Type B pancreatic cell (in vitro differentiated cells): ENCODE measurements at regions not wholly inside any gene's neighbourhood (a gene's known extent, or its start where the extent isn't known, plus 50 kb on each side); places are given as distances from the start of the nearest gene placed in this dataset.
"Not testable (repeated sequence)": the region's sequence is repeated elsewhere in the genome, so short reads cannot be mapped to it uniquely, and the experiment has no call there.

Experiments used
- DNase-seq: peaks from one replicate; pipeline ENCODE4 v3.0.0; 2021; ENCODE audit warnings: mixed read lengths; ENCODE audit not compliant: unreplicated experiment; ENCODE audit errors: extremely low spot score
- H3K27ac Mint-ChIP-seq: 2 replicates; pipeline ENCODE4 v1.8.0; 2021; ENCODE audit warnings: mild to moderate bottlenecking, mixed read lengths
- H3K27me3 Mint-ChIP-seq: 2 replicates; pipeline ENCODE4 v1.8.0; 2021; ENCODE audit warnings: mixed read lengths
- H3K36me3 Mint-ChIP-seq: 2 replicates; pipeline ENCODE4 v1.8.0; 2021; ENCODE audit warnings: mixed read lengths
- H3K4me1 Mint-ChIP-seq: one replicate; pipeline ENCODE4 v1.8.0; 2021; ENCODE audit warnings: mixed read lengths; ENCODE audit not compliant: unreplicated experiment
- H3K4me3 Mint-ChIP-seq: 2 replicates; pipeline ENCODE4 v1.8.0; 2021; ENCODE audit warnings: mild to moderate bottlenecking, mixed read lengths
- H3K9me3 Mint-ChIP-seq: 2 replicates; pipeline ENCODE4 v1.8.0; 2021; ENCODE audit warnings: mixed read lengths
- TF ChIP-seq, protein P1 (sequence below): fragments of 200-600 bp; sonication (generic); conservative IDR thresholded peaks from 2 replicates; pipeline ENCODE4 v1.5.0; 2021; ENCODE audit warnings: antibody characterized with exemption, mild to moderate bottlenecking

DNA sequence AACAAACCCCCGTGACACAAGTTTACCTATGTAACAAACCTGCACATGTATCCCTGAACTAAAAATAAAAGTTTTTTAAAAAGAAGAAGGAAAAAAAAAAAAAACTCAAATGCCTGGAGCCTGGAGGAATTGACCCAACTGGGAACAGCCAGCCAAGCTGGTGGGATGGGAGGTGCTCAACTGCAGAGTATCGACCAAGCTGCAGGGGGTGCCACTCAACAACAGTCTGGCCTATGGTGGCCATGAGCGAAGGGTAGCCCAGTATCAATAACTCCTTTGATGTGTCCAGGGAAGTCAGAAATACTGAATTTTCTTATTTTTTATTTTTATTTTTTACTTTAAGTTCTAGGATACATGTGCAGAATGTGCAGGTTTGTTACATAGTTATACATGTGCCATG is 310.3 kb upstream of the DLGAP1 start:
- Mint-ChIP-seq H3K4me1 (no peaks in the 10 kb centered on the region), H3K36me3 (no peaks in the 10 kb centered on the region), H3K9me3 (no peaks in the 10 kb centered on the region), H3K4me3 (no peak overlapping the region), H3K27me3 (no peaks in the 10 kb centered on the region), H3K27ac (no peak overlapping the region)
- DNase-seq, result no peak
- TF ChIP-seq, protein P1, sequence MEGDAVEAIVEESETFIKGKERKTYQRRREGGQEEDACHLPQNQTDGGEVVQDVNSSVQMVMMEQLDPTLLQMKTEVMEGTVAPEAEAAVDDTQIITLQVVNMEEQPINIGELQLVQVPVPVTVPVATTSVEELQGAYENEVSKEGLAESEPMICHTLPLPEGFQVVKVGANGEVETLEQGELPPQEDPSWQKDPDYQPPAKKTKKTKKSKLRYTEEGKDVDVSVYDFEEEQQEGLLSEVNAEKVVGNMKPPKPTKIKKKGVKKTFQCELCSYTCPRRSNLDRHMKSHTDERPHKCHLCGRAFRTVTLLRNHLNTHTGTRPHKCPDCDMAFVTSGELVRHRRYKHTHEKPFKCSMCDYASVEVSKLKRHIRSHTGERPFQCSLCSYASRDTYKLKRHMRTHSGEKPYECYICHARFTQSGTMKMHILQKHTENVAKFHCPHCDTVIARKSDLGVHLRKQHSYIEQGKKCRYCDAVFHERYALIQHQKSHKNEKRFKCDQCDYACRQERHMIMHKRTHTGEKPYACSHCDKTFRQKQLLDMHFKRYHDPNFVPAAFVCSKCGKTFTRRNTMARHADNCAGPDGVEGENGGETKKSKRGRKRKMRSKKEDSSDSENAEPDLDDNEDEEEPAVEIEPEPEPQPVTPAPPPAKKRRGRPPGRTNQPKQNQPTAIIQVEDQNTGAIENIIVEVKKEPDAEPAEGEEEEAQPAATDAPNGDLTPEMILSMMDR, result no peak

- TF ChIP-seq, protein P1, result no peak
- Mint-ChIP-seq H3K27me3 (peaks cover 3% of the 10 kb centered on the region), H3K4me3 (no peak overlapping the region), H3K9me3 (no peaks in the 10 kb centered on the region), H3K27ac (no peak overlapping the region), H3K4me1 (no peaks in the 10 kb centered on the region), H3K36me3 (no peaks in the 10 kb centered on the region)
- DNase-seq, result no peak
Observed at GRCh38 chr18:4762330-4762729, 307.2 kb upstream of the DLGAP1 start.

DNA sequence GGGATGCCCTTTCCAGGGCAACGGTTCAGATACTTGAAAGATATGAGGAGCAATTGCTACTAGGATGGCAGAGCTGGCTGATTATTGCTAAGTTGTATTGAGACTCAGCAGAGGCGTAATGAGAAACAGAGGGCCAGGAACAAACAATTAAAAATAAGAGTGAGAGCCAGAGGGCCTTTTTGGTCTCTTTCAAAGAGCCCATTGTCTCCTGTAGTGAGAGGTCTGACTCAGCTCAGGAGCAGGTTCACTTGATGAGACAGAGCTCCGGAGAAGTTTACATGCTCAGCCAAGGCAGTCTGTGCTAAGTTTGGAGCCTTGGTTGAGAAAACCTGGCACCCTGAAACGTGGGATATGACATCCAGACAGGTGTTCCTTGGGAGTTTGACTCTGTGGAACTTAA is 303.9 kb upstream of the DLGAP1 start:
- Mint-ChIP-seq H3K27me3 (peaks cover 3% of the 10 kb centered on the region), H3K36me3 (no peaks in the 10 kb centered on the region), H3K9me3 (no peaks in the 10 kb centered on the region), H3K4me3 (no peak overlapping the region), H3K27ac (no peak overlapping the region), H3K4me1 (no peaks in the 10 kb centered on the region)
- DNase-seq, result no peak
- TF ChIP-seq, protein P1, result no peak

GRCh38 chr18:4755848-4756247 is 300.7 kb upstream of the DLGAP1 start:
- no peak for DNase-seq
- Mint-ChIP-seq H3K4me1 (no peaks in the 10 kb centered on the region), H3K27ac (no peak overlapping the region), H3K36me3 (no peaks in the 10 kb centered on the region), H3K9me3 (no peaks in the 10 kb centered on the region), H3K4me3 (no peak overlapping the region), H3K27me3 (peaks cover 3% of the 10 kb centered on the region)
- TF ChIP-seq, protein P1, result no peak

DNA sequence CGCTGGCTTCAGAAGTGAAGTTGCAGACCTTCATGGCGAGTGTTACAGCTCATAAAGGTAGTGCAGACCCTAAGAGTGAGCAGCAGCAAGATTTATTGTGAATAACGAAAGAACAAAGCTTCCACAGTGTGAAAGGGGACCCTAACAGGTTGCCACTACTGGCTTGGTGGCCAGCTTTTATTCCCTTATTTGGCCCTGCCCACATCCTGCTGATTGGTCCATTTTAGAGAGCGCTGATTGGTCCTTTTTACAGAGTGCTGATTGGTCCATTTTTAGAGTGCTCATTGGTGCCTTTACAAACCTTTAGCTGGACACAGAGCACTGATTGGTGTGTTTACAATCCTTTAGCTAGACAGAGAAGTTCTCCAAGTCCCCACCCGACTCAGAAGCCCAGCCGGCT is 298.0 kb upstream of the DLGAP1 start:
- not testable (repeated sequence) for H3K9me3 Mint-ChIP-seq, H3K4me1 Mint-ChIP-seq, H3K27ac Mint-ChIP-seq, H3K27me3 Mint-ChIP-seq, DNase-seq, H3K4me3 Mint-ChIP-seq, H3K36me3 Mint-ChIP-seq

- TF ChIP-seq, protein P1, result no peak
Observed at GRCh38 chr18:4751523-4751922, 296.4 kb upstream of the DLGAP1 start.

More at GRCh38 chr18:4751523-4751922, 296.4 kb upstream of the DLGAP1 start:
- no peak overlapping the region for H3K4me3 Mint-ChIP-seq
- H3K4me1 Mint-ChIP-seq, result no peaks in the 10 kb centered on the region
- H3K36me3 Mint-ChIP-seq, result no peaks in the 10 kb centered on the region
- no peak for DNase-seq
- H3K27ac Mint-ChIP-seq, result no peak overlapping the region
- H3K27me3 Mint-ChIP-seq, result no peaks in the 10 kb centered on the region
- peaks cover 4% of the 10 kb centered on the region for H3K9me3 Mint-ChIP-seq
